Neural crest cell (in vitro differentiated cells): ENCODE measurements at regions not wholly inside any gene's neighbourhood (a gene's known extent, or its start where the extent isn't known, plus 50 kb on each side); places are given as distances from the start of the nearest gene placed in this dataset.

Experiments
- DNase-seq: peaks from one replicate; pipeline ENCODE4 v3.0.0; 2021; ENCODE audit warnings: low read depth, mixed read lengths, low spot score
- H3K27ac Mint-ChIP-seq: one replicate; pipeline ENCODE4 v1.8.0; 2021; ENCODE audit warnings: mild to moderate bottlenecking, mixed read lengths; ENCODE audit not compliant: unreplicated experiment
- H3K27me3 Mint-ChIP-seq: 2 replicates; pipeline ENCODE4 v1.8.0; 2021; ENCODE audit warnings: low read depth, mild to moderate bottlenecking, mixed read lengths
- H3K36me3 Mint-ChIP-seq: 2 replicates; pipeline ENCODE4 v1.8.0; 2021; ENCODE audit warnings: low read depth, mild to moderate bottlenecking, mixed read lengths
- H3K4me1 Mint-ChIP-seq: 2 replicates; pipeline ENCODE4 v1.8.0; 2021; ENCODE audit warnings: mixed read lengths
- H3K4me3 Mint-ChIP-seq: one replicate; pipeline ENCODE4 v1.8.0; 2021; ENCODE audit warnings: mild to moderate bottlenecking, mixed read lengths
- H3K9me3 Mint-ChIP-seq: 2 replicates; pipeline ENCODE4 v1.8.0; 2021; ENCODE audit warnings: mixed read lengths
- TF ChIP-seq, protein P1 (sequence below): fragments of 200-600 bp; sonication (generic); conservative IDR thresholded peaks from 2 replicates; pipeline ENCODE4 v1.5.0; 2021; ENCODE audit warnings: antibody characterized with exemption, mild to moderate bottlenecking

DNA sequence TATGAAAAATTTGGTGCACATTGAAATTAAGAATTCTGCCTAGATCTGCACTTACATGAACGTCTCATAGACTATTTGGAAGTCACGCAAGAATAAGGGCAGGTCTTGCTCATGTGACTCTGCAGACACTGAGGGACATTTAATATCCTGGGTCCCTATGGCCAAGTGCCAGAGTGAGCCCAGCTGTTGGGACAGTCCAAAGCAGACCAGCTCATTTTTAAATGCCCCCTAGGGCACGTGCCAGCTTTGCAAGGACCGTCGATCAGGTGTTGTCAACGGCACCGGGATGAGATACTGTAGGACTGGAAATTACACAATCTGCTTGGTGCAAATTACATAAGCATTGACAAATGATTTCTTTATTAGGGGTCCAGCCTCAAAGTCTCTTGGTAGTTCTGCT, 293.6 kb downstream of the TEX29 start:
- DNase-seq, result no peak
- no peaks in the 10 kb centered on the region for H3K36me3 Mint-ChIP-seq
- no peak overlapping the region for H3K27ac Mint-ChIP-seq
- TF ChIP-seq, protein P1, sequence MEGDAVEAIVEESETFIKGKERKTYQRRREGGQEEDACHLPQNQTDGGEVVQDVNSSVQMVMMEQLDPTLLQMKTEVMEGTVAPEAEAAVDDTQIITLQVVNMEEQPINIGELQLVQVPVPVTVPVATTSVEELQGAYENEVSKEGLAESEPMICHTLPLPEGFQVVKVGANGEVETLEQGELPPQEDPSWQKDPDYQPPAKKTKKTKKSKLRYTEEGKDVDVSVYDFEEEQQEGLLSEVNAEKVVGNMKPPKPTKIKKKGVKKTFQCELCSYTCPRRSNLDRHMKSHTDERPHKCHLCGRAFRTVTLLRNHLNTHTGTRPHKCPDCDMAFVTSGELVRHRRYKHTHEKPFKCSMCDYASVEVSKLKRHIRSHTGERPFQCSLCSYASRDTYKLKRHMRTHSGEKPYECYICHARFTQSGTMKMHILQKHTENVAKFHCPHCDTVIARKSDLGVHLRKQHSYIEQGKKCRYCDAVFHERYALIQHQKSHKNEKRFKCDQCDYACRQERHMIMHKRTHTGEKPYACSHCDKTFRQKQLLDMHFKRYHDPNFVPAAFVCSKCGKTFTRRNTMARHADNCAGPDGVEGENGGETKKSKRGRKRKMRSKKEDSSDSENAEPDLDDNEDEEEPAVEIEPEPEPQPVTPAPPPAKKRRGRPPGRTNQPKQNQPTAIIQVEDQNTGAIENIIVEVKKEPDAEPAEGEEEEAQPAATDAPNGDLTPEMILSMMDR, result no peak
- H3K27me3 Mint-ChIP-seq, result no peaks in the 10 kb centered on the region
- no peak overlapping the region for H3K4me3 Mint-ChIP-seq
- H3K9me3 Mint-ChIP-seq, result no peaks in the 10 kb centered on the region
- no peaks in the 10 kb centered on the region for H3K4me1 Mint-ChIP-seq

DNA sequence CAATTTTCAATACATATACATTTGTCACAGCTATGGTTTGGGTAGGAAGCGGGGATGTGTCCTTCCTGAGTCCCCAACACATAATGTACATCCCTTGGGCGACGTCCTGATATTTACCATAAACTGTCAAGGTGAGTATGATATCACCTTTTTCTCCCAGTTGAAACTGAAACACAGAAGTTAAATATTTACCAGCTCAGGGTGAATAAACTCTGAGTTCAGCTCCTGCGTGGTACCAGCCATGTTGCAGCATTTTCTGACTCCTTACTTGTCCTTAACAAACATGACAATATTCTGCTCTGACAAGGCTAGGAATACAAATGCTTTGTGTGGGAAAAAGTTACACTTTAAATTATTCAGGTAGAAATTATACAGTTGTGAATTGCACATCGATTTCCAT, 294.2 kb downstream of the TEX29 start:
- Mint-ChIP-seq H3K9me3 (no peaks in the 10 kb centered on the region), H3K27me3 (no peaks in the 10 kb centered on the region), H3K36me3 (no peaks in the 10 kb centered on the region), H3K4me1 (no peaks in the 10 kb centered on the region), H3K27ac (no peak overlapping the region), H3K4me3 (no peak overlapping the region)
- TF ChIP-seq, protein P1, result no peak
- no peak for DNase-seq

DNA sequence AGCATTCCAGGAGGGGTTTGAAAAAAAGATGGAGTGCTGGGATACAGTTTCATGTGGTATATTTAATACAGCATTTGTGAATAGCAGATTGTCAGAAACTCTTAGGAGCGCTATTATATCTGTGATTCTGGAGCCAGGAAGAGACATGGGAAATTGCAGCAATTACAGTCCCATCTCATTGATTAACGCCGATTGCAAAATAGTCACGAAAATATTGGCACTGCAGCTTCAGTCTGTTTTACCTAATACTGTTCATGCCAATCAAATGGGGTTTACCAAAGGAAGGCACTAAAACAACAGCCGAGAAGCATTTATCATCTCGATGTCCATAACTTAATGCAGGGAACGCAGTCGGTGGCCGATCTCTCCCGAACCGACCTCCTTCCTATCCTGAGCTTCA, 295.8 kb downstream of the TEX29 start:
- Mint-ChIP-seq H3K27me3 (no peaks in the 10 kb centered on the region), H3K27ac (no peak overlapping the region), H3K9me3 (no peaks in the 10 kb centered on the region), H3K4me3 (no peak overlapping the region), H3K36me3 (no peaks in the 10 kb centered on the region), H3K4me1 (no peaks in the 10 kb centered on the region)
- DNase-seq, result no peak
- TF ChIP-seq, protein P1, result no peak

DNA sequence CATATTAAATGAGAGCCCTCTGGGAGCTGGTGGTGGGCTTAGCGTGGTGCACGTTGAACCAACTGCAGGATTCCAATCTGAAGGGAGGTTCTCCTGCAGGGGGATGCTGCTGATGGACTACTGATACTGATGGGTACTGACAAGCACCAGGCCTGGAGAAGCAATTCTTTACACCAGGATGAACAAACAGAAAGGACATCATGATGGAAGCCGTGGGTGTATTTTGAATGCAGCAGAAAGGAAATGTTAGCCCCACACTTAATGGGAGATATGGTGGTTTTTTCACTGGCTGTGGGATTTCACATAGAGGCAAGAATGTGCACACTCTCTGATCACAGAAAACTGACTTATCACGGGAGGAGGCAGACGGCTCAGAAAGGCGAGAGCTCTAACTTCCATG, 299.7 kb downstream of the TEX29 start:
- TF ChIP-seq, protein P1, result no peak
- Mint-ChIP-seq H3K4me1 (peaks cover 4% of the 10 kb centered on the region), H3K27me3 (no peaks in the 10 kb centered on the region), H3K4me3 (no peak overlapping the region), H3K9me3 (no peaks in the 10 kb centered on the region), H3K36me3 (no peaks in the 10 kb centered on the region), H3K27ac (no peak overlapping the region)
- DNase-seq, result no peak

DNA sequence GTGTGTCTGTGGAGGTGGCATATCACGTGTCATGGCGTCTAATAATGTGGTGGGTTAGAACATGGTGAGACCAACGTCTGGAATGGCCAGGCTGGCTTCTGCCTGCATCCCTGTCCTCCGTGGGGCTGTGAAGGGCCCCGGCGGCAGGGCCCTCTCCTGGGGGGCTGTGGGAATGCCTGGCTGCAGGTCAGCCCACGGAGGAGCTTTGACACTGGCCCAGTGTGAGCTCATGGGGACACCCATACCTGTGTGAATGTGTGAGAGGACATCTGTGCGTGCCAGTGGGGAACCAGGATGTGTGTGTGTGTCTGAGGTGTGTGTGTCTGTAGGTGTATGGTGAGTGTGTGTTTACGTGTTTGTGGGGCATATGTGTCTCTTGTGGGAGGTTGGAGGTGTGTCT, 300.1 kb downstream of the TEX29 start:
- DNase-seq, result no peak
- Mint-ChIP-seq H3K4me1 (peaks cover 4% of the 10 kb centered on the region), H3K36me3 (no peaks in the 10 kb centered on the region), H3K27me3 (no peaks in the 10 kb centered on the region), H3K9me3 (no peaks in the 10 kb centered on the region), H3K4me3 (no peak overlapping the region), H3K27ac (no peak overlapping the region)
- TF ChIP-seq, protein P1, result no peak

DNA sequence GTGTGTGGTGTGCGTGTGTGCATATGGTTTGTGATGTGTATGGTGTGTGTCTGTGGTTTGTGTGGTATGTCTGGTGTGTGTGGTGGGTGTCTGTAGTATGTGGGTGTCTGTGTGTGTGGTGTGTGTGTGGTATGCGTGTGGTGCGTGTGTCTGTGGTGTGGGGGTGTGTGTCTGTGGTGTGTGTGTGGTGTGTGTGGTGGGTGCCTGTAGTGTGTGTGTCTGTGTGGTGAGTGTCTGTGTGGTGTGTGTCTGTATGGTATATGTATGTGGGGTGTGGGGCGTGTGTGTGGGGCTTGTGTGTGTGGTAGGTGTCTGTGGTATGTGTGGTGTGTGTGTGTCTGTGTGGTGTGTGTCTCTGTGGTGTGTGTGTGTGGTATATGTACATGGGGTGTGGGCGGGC, 300.7 kb downstream of the TEX29 start:
- Mint-ChIP-seq H3K9me3 (no peaks in the 10 kb centered on the region), H3K27ac (no peak overlapping the region), H3K27me3 (no peaks in the 10 kb centered on the region), H3K4me3 (no peak overlapping the region), H3K36me3 (no peaks in the 10 kb centered on the region), H3K4me1 (peaks cover 4% of the 10 kb centered on the region)
- TF ChIP-seq, protein P1, result no peak
- DNase-seq, result no peak
